GM18502 (cell line): ENCODE measurements at regions not wholly inside any gene's neighbourhood (a gene's known extent, or its start where the extent isn't known, plus 50 kb on each side); places are given as distances from the start of the nearest gene placed in this dataset.
"Not testable (repeated sequence)": the region's sequence is repeated elsewhere in the genome, so short reads cannot be mapped to it uniquely, and the experiment has no call there.

Experiments used
- ATAC-seq: cut with Tn5 transposase; IDR thresholded peaks from one replicate; pipeline ENCODE4 v1.9.1; 2021; ENCODE audit warnings: mild to moderate bottlenecking; ENCODE audit not compliant: unreplicated experiment, poor library complexity

- ATAC-seq: no peak
Observed at GRCh38 chr9:30812821-30813220, 1571.6 kb upstream of the ACO1 start.

- no peak for ATAC-seq
Observed at GRCh38 chr9:30815585-30815984, 1568.9 kb upstream of the ACO1 start.

- ATAC-seq: no peak
Observed at GRCh38 chr9:30845136-30845535, 1539.3 kb upstream of the ACO1 start.

GRCh38 chr9:30846651-30847050 lies 1537.8 kb upstream of the ACO1 start:
- ATAC-seq: no peak

- ATAC-seq: no peak
Observed at GRCh38 chr9:30851600-30851999, 1532.8 kb upstream of the ACO1 start.

DNA sequence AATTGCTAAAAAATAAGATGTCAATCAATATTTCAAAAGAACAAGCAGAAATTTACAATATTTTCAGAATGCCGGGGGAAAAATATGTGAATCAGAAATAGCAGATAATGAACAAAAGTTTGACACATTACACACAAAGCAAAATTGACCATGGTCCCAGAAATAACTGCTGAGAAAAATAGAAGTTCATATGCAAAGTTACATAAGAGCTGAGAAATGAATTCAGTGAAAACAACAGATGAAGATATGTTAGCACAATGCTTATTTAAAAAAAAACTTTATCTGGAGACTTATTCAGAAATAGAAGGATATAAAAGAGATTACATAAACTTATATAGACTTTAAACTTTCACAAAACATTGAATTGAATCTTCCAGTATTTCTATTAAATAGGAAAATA lies 1483.7 kb upstream of the ACO1 start:
- ATAC-seq: no peak

GRCh38 chr9:30913331-30913730 lies 1471.1 kb upstream of the ACO1 start:
- ATAC-seq: no peak

- no peak for ATAC-seq
Observed at GRCh38 chr9:30915451-30915850, 1469.0 kb upstream of the ACO1 start.

GRCh38 chr9:30925126-30925525 lies 1459.3 kb upstream of the ACO1 start:
- no peak for ATAC-seq

DNA sequence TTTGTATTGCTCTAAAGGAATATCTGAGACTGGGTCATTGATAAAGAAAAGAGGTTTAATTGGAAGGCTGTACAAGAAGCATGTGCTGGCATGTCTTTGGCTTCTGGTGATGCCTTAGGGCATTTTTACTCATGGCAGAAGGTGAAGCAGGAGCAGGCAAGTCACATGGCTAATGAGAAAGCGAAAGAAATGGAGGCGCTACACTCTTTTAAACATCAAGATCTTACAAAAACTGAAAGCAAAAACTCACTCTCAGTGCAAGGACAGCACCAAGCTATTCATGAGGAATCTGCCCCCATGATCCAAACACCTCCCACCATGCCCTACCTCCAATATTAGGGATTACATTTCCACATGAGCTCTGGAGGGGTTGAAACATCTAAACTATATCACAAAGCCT lies 1458.8 kb upstream of the ACO1 start:
- no peak for ATAC-seq

- ATAC-seq: no peak
Observed at GRCh38 chr9:30928045-30928444, 1456.4 kb upstream of the ACO1 start.

DNA sequence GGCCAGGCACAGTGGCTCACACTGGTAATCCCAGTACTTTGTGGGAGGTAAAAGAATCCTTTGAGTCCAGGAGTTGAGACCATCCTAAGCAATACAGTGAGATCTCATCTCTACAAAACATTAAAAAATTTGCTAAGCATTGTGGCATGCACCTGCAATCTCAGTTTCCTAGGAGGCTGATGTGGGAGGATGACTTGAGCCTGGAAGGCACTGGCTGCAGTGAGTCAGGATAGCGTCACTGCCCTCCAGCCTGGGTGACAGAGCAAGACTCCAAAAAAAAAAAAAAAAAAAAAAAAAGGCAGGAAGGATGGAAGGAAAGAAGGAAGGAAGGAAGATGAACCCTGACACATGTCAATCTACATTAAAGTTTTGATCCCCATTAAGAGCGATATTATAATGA lies 1452.2 kb upstream of the ACO1 start:
- no peak for ATAC-seq

DNA sequence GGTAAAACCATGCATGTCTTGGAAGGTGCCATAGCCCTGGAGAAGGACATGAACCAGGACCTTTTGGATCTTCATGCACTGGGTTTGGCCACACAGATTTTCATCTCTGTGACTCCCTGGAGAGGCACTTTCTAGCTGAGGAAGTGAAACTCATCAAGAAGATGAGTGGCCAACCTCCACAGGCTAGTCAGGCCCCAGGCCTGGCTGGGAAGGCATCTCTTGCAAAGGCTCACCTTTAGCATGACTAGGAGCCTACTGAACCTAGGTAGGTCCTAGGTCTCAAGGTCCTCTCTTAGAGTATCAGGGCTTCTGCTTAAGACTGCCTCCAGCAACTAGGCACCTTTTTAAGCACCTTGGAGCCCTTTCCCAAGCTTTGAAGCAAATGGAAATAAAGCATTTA lies 1448.7 kb upstream of the ACO1 start:
- ATAC-seq: no peak

DNA sequence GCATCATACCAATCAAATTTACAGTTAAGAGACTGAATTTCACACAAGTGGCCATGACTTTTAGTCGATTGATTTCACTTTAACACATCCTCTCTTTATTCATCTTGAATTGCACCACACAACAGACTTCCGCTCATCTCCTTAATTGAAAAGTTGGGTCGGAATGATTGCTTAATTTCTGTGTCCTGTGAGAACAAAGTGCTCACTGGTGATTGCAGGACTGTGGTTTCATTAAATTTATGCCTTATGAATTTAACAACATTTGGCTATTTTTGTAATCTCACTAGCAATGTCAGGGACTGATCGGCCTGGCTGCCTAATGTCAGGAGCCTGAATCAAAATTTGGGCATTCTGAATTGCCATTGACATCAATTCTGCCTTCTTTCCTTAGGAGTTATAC lies 1447.3 kb upstream of the ACO1 start:
- ATAC-seq: no peak

GRCh38 chr9:30942852-30943251 lies 1441.6 kb upstream of the ACO1 start:
- not testable (repeated sequence) for ATAC-seq

GRCh38 chr9:30943446-30944224 lies 1440.8 kb upstream of the ACO1 start:
- ATAC-seq: no peak

DNA sequence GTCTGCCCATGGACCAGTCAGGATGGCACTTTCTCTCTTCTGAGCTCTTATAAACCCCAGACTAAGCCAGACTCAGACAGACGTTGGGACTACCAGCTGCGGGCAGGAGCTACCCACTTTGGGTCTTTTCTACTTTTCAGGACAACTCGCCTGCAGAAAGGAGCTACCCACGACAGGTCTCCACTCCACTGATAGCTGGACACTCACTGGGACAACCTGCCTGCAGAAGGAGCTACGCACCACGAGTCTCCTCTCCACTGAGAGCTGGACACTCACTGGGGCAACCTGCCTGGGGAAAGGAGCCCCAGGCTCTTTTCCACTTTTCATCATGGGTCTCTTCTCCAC lies 1440.2 kb upstream of the ACO1 start:
- ATAC-seq: no peak

- ATAC-seq: no peak
Observed at GRCh38 chr9:30944741-30945280, 1439.6 kb upstream of the ACO1 start.

GRCh38 chr9:30964332-30964731 lies 1420.1 kb upstream of the ACO1 start:
- no peak for ATAC-seq

- ATAC-seq: no peak
Observed at GRCh38 chr9:30967476-30967875, 1417.0 kb upstream of the ACO1 start.

- no peak for ATAC-seq
Observed at GRCh38 chr9:30970186-30970585, 1414.3 kb upstream of the ACO1 start.

- no peak for ATAC-seq
Observed at GRCh38 chr9:30970812-30971211, 1413.6 kb upstream of the ACO1 start.
